ENCODE measurements at regions not wholly inside any gene's neighbourhood (a gene's known extent, or its start where the extent isn't known, plus 50 kb on each side); places are given as distances from the start of the nearest gene placed in this dataset.
A peak's percentile ranks its signal among the peaks of the same experiment; 100 is the strongest.

- H4K5ac ChIP-seq (ENCODE audit: insufficient read length, low read depth, low read length): no peak overlapping the region
- H3K79me2 ChIP-seq (ENCODE audit: control insufficient read depth in 1 of 2, insufficient read depth in 2 of 2, low read length in 2 of 2): no peaks in the 10 kb centered on the region
- no peak overlapping the region for H3K56ac ChIP-seq (replicated peaks; ENCODE audit: insufficient read length, low read depth, low read length)
- no peak overlapping the region for H2BK15ac ChIP-seq (ENCODE audit: low read length)
- H3K4me3 ChIP-seq (ENCODE audit: extremely low read depth in 1 of 4, insufficient read depth in 2 of 4, low read depth in 3 of 4, low read length in 4 of 4): no peak overlapping the region
- DNase-seq (ENCODE audit: low read depth in 1 of 2, low spot score in 2 of 2): no peak
- ChIA-PET POLR2A (ENCODE audit: partially characterized antibody) (interaction anchor here (0.6 kb wide), 1 partner anchor 26 kb away, joined by 5 read pairs; no protein-coding TSS in a partner anchor), CTCF (ENCODE audit: partially characterized antibody) (interaction anchor here (0.8 to 1.2 kb wide), 2 partner anchors 16 to 97 kb away, joined by 3 to 4 read pairs; no protein-coding TSS in a partner anchor)
- H3K27me3 ChIP-seq (replicated peaks in 1 of 4; ENCODE audit: control insufficient read depth in 3 of 4, extremely low read depth in 1 of 4, insufficient read depth in 3 of 4, low read length in 3 of 4): no peaks in the 10 kb centered on the region
- no peaks in the 10 kb centered on the region for H3K79me1 ChIP-seq (ENCODE audit: low read depth, low read length)
- H3K4ac ChIP-seq (replicated peaks; ENCODE audit: insufficient read length, low read depth, low read length): no peak overlapping the region
- WGBS, 2 experiments (ENCODE audit: extremely low coverage in 1 of 2, insufficient coverage in 1 of 2, insufficient read length in 1 of 2, insufficient replicate concordance in 2 of 2, low coverage in 1 of 2, low lambda C conversion rate in 2 of 2, missing lambda C conversion rate in 1 of 2): 88% methylated on average over 3 of the region's 3 CpGs; no CpG with 5 or more reads in 1 of the 2 experiments
- H3K4me1 ChIP-seq (replicated peaks in 1 of 4; ENCODE audit: control insufficient read depth in 3 of 4, insufficient read depth in 4 of 4, low read length in 3 of 4): no peaks in the 10 kb centered on the region
- no peak overlapping the region for H3K9ac ChIP-seq (replicated peaks in 1 of 4; ENCODE audit: extremely low read depth in 1 of 4, low read depth in 3 of 4, low read length in 3 of 4)
- no peak overlapping the region for H2BK20ac ChIP-seq (ENCODE audit: low read length)
- H2BK120ac ChIP-seq (replicated peaks; ENCODE audit: low read depth, low read length): no peak overlapping the region
- H2AFZ ChIP-seq (ENCODE audit: low read length): no peak overlapping the region
- no peak overlapping the region for H3K23ac ChIP-seq (ENCODE audit: insufficient read length)
- H3K9me3 ChIP-seq (ENCODE audit: insufficient read depth in 2 of 2, low read depth in 1 of 2, low read length in 1 of 2): peaks cover 5 to 6% of the 10 kb centered on the region in 2 experiments; a peak in 2 of 4 replicates
- H3K4me2 ChIP-seq (ENCODE audit: insufficient read depth in 1 of 2, low read depth in 2 of 2, low read length in 2 of 2): no peak overlapping the region
- H3K14ac ChIP-seq (ENCODE audit: insufficient read length): no peak overlapping the region
- no peaks in the 10 kb centered on the region for H3K23me2 ChIP-seq (ENCODE audit: low read depth, low read length)
- no peak overlapping the region for H3K18ac ChIP-seq (ENCODE audit: extremely low read depth, low read length)
- TF ChIP-seq KDM1A (IDR thresholded peaks at IDR 0.05; ENCODE audit: borderline replicate concordance, low read length) (peak; percentile 59; the same call in 1 of the 2 replicates), CTBP2 (IDR thresholded peaks at IDR 0.05; ENCODE audit: borderline replicate concordance, insufficient read depth, insufficient read length, low read length) (no peak), MAFK (IDR thresholded peaks at IDR 0.05; ENCODE audit: low read depth, low read length) (no peak)
- H2BK5ac ChIP-seq (ENCODE audit: low read depth, low read length): no peak overlapping the region
- H4K8ac ChIP-seq (ENCODE audit: extremely low read depth, insufficient read depth, low read length): no peak overlapping the region
- no peak for FAIRE-seq
- H4K20me1 ChIP-seq (replicated peaks in 1 of 2; ENCODE audit: control insufficient read depth in 1 of 2, insufficient read depth in 2 of 2, low read length in 2 of 2): no peaks in the 10 kb centered on the region
- no peak overlapping the region for H3K27ac ChIP-seq (ENCODE audit: low read depth, low read length)
- H4K91ac ChIP-seq (replicated peaks; ENCODE audit: insufficient read length, low read length): no peak overlapping the region
- H3K36me3 ChIP-seq (ENCODE audit: control insufficient read depth in 2 of 4, insufficient read depth in 4 of 4, low read length in 3 of 4): no peaks in the 10 kb centered on the region
- H2BK12ac ChIP-seq (ENCODE audit: low read depth, low read length): no peak overlapping the region
- no peak overlapping the region for H2AK5ac ChIP-seq (ENCODE audit: low read depth, low read length)
Observed at GRCh38 chr12:114605918-114606317, 78.1 kb downstream of the TBX3 start.
